ENCODE measurements at regions not wholly inside any gene's neighbourhood (a gene's known extent, or its start where the extent isn't known, plus 50 kb on each side); places are given as distances from the start of the nearest gene placed in this dataset.
A peak's percentile ranks its signal among the peaks of the same experiment; 100 is the strongest.

- no peak for DNase-seq (ENCODE audit: low spot score)
Observed at GRCh38 chr4:122034619-122035018, 82.8 kb upstream of the TRPC3 start.

- no peak for DNase-seq (ENCODE audit: low spot score)
Observed at GRCh38 chr4:122027203-122027602, 75.3 kb upstream of the TRPC3 start.

- DNase-seq (ENCODE audit: low spot score), result no peak
Observed at GRCh38 chr4:122017296-122017695, 65.4 kb upstream of the TRPC3 start.

- no peak for DNase-seq (ENCODE audit: low spot score)
Observed at GRCh38 chr4:122015203-122015602, 63.3 kb upstream of the TRPC3 start.

GRCh38 chr4:122012735-122013134 is 60.9 kb upstream of the TRPC3 start:
- DNase-seq (ENCODE audit: low spot score), result no peak

GRCh38 chr4:122010610-122011009 is 58.8 kb upstream of the TRPC3 start:
- DNase-seq (ENCODE audit: low spot score), result no peak

GRCh38 chr4:122009524-122009923 is 57.7 kb upstream of the TRPC3 start:
- no peak for DNase-seq (ENCODE audit: low spot score)

GRCh38 chr4:122007016-122007415 is 55.2 kb upstream of the TRPC3 start:
- no peak for DNase-seq (ENCODE audit: low spot score)

GRCh38 chr4:122005064-122005755 is 53.4 kb upstream of the TRPC3 start:
- DNase-seq (ENCODE audit: low spot score), result no peak

GRCh38 chr4:122003335-122003734 is 51.5 kb upstream of the TRPC3 start:
- peak; percentile 18 for DNase-seq (ENCODE audit: low spot score)
